Progenitor cell of endocrine pancreas (in vitro differentiated cells): ENCODE measurements at regions not wholly inside any gene's neighbourhood (a gene's known extent, or its start where the extent isn't known, plus 50 kb on each side); places are given as distances from the start of the nearest gene placed in this dataset.

Source experiments
- DNase-seq: peaks from one replicate; pipeline ENCODE4 v3.0.0; 2021; ENCODE audit warnings: low spot score; ENCODE audit not compliant: unreplicated experiment
- H3K27ac Mint-ChIP-seq: 2 replicates; pipeline ENCODE4 v1.8.0; 2021; ENCODE audit warnings: mild to moderate bottlenecking, moderate library complexity, mixed read lengths
- H3K27me3 Mint-ChIP-seq: 2 replicates; pipeline ENCODE4 v1.8.0; 2021; ENCODE audit warnings: mixed read lengths
- H3K36me3 Mint-ChIP-seq: 2 replicates; pipeline ENCODE4 v1.8.0; 2022; ENCODE audit warnings: mixed read lengths; ENCODE audit not compliant: insufficient read depth
- H3K4me1 Mint-ChIP-seq: 2 replicates; pipeline ENCODE4 v1.8.0; 2021; ENCODE audit warnings: low read depth, mixed read lengths
- H3K4me3 Mint-ChIP-seq: 2 replicates; pipeline ENCODE4 v1.8.0; 2021; ENCODE audit warnings: low read depth, mild to moderate bottlenecking, moderate library complexity, mixed read lengths
- H3K9me3 Mint-ChIP-seq: 2 replicates; pipeline ENCODE4 v1.8.0; 2021; ENCODE audit warnings: low read depth, mixed read lengths
- TF ChIP-seq, protein P1 (sequence below): fragments of 200-600 bp; sonication (generic); IDR thresholded peaks from one replicate; pipeline ENCODE4 v1.5.0; 2021; ENCODE audit warnings: antibody characterized with exemption, mild to moderate bottlenecking; ENCODE audit not compliant: unreplicated experiment

DNA sequence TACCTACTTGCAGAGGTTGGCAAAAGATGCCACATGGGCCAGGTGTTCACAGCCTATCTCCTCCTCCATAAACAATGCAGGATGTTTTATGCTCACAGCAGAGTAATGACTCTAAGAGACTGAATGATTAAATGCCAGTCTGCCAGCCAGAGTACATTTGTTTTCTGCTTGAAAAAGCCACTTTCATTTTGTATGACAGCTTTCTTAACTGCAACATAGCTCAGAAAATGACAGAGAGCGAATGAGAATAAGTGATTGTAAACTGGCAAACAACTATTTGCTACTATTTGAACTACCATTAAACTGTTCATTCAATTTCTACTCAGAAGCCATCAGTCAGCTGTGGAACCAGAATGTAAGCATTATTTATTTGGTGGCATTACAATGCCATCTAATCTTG lies 50.6 kb upstream of the DCC start:
- no peak overlapping the region for H3K27ac Mint-ChIP-seq
- peaks cover 2% of the 10 kb centered on the region for H3K27me3 Mint-ChIP-seq
- H3K9me3 Mint-ChIP-seq = no peaks in the 10 kb centered on the region
- TF ChIP-seq, protein P1, sequence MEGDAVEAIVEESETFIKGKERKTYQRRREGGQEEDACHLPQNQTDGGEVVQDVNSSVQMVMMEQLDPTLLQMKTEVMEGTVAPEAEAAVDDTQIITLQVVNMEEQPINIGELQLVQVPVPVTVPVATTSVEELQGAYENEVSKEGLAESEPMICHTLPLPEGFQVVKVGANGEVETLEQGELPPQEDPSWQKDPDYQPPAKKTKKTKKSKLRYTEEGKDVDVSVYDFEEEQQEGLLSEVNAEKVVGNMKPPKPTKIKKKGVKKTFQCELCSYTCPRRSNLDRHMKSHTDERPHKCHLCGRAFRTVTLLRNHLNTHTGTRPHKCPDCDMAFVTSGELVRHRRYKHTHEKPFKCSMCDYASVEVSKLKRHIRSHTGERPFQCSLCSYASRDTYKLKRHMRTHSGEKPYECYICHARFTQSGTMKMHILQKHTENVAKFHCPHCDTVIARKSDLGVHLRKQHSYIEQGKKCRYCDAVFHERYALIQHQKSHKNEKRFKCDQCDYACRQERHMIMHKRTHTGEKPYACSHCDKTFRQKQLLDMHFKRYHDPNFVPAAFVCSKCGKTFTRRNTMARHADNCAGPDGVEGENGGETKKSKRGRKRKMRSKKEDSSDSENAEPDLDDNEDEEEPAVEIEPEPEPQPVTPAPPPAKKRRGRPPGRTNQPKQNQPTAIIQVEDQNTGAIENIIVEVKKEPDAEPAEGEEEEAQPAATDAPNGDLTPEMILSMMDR = no peak
- H3K36me3 Mint-ChIP-seq = no peaks in the 10 kb centered on the region
- H3K4me1 Mint-ChIP-seq = peaks cover 14% of the 10 kb centered on the region
- no peak for DNase-seq
- H3K4me3 Mint-ChIP-seq = no peak overlapping the region
